ENCODE measurements at regions not wholly inside any gene's neighbourhood (a gene's known extent, or its start where the extent isn't known, plus 50 kb on each side); places are given as distances from the start of the nearest gene placed in this dataset.
"Not testable (repeated sequence)": the region's sequence is repeated elsewhere in the genome, so short reads cannot be mapped to it uniquely, and the experiment has no call there.

GRCh38 chrX:39787999-39788398, 309.8 kb downstream of the BCOR start:
- no peak for DNase-seq

- no peak for DNase-seq
Measured at GRCh38 chrX:39788521-39788920, 309.2 kb downstream of the BCOR start.

GRCh38 chrX:39791691-39792090, 306.1 kb downstream of the BCOR start:
- no peak for DNase-seq

- no peak for DNase-seq
Measured at GRCh38 chrX:39795605-39796004, 302.2 kb downstream of the BCOR start.

- DNase-seq: no peak
Measured at GRCh38 chrX:39796856-39797255, 300.9 kb downstream of the BCOR start.

GRCh38 chrX:39798488-39798887, 299.3 kb downstream of the BCOR start:
- DNase-seq: not testable (repeated sequence)

GRCh38 chrX:39802354-39802753, 295.4 kb downstream of the BCOR start:
- no peak for DNase-seq

GRCh38 chrX:39802908-39803307, 294.9 kb downstream of the BCOR start:
- DNase-seq: no peak

- no peak for DNase-seq
Measured at GRCh38 chrX:39805022-39805421, 292.7 kb downstream of the BCOR start.

- no peak for DNase-seq
Measured at GRCh38 chrX:39805825-39806224, 291.9 kb downstream of the BCOR start.

GRCh38 chrX:39808471-39808917, 289.3 kb downstream of the BCOR start:
- DNase-seq: no peak

GRCh38 chrX:39809331-39809730, 288.4 kb downstream of the BCOR start:
- DNase-seq: no peak

- no peak for DNase-seq
Measured at GRCh38 chrX:39810901-39811300, 286.9 kb downstream of the BCOR start.

- DNase-seq: no peak
Measured at GRCh38 chrX:39811376-39811775, 286.4 kb downstream of the BCOR start.

GRCh38 chrX:39813631-39814277, 284.0 kb downstream of the BCOR start:
- DNase-seq: no peak

- peak; percentile 31 for DNase-seq
Measured at GRCh38 chrX:39814391-39814790, 283.4 kb downstream of the BCOR start.

GRCh38 chrX:39815631-39816030, 282.1 kb downstream of the BCOR start:
- no peak for DNase-seq

- no peak for DNase-seq
Measured at GRCh38 chrX:39816871-39817731, 280.7 kb downstream of the BCOR start.

- DNase-seq: no peak
Measured at GRCh38 chrX:39817754-39818470, 279.8 kb downstream of the BCOR start.

GRCh38 chrX:39818750-39819149, 279.0 kb downstream of the BCOR start:
- no peak for DNase-seq

- no peak for DNase-seq
Measured at GRCh38 chrX:39819921-39820849, 277.6 kb downstream of the BCOR start.

- no peak for DNase-seq
Measured at GRCh38 chrX:39820938-39821708, 276.6 kb downstream of the BCOR start.

Measured in T-helper 9 cell (primary cell).